ENCODE measurements at regions not wholly inside any gene's neighbourhood (a gene's known extent, or its start where the extent isn't known, plus 50 kb on each side); places are given as distances from the start of the nearest gene placed in this dataset.
"Not testable (repeated sequence)": the region's sequence is repeated elsewhere in the genome, so short reads cannot be mapped to it uniquely, and the experiment has no call there.

- no peak for DNase-seq
Observed at GRCh38 chr3:126292318-126293070, 64.7 kb downstream of the KLF15 start.

- DNase-seq: no peak
Observed at GRCh38 chr3:126291537-126291936, 65.7 kb downstream of the KLF15 start.

DNA sequence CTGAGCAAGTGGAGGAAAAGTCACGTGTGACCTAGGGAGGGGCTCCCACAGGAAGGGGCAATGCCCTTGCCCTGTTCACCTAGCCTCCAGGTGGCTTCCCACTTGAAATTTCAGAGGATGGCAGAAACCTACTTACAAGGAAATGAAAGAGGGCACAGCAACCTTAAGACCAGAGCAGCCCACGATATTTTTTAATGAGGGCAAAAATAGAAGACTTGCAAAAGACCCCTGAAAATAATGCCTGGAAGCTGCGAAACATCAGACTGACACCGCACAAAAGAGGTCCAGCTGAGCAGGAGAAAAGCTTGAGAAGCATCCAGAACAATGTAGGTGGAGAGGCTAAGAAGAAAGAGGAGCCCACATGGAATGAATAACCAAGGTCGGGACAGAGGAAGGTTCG is 66.1 kb downstream of the KLF15 start:
- DNase-seq: no peak

GRCh38 chr3:126290325-126290724 is 66.9 kb downstream of the KLF15 start:
- DNase-seq: no peak

DNA sequence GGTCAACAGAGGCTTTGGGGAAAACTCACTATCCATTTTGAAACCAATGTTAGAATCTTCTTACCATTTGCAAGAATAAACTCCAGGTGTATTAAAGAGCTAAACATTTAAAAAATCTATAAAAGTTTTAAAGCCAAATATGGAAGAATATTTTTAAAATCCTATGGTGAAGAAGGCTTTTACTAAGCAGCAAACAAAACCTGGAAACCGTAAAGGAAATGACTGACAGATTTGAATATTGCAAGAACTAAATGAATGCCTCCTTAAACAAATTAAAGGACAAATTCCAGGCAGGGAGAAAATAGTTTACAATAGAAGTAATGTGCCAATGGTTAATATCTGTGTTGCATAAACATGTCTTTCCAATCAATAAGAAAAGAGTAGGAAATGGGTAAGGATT is 68.1 kb downstream of the KLF15 start:
- DNase-seq: no peak

DNA sequence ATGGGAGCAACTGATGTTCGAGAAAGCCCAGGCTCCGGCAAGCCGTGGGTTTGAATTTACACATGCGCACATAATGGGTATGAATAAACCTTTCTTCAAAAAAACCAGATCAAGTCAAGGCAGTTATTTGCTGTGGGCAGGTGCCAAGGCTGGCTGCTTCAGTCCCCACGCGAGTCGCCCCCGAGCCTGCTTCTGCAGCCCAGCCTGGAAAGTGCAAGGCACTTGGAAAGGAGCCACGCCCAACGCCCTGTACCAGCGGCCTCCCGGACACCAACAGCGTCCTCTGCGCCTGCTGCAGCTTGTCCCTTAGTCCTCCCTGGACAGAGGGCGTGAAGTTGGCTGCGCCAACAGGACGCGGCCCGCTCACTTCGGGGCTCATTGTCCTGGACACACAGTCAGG is 68.9 kb downstream of the KLF15 start:
- DNase-seq: no peak

DNA sequence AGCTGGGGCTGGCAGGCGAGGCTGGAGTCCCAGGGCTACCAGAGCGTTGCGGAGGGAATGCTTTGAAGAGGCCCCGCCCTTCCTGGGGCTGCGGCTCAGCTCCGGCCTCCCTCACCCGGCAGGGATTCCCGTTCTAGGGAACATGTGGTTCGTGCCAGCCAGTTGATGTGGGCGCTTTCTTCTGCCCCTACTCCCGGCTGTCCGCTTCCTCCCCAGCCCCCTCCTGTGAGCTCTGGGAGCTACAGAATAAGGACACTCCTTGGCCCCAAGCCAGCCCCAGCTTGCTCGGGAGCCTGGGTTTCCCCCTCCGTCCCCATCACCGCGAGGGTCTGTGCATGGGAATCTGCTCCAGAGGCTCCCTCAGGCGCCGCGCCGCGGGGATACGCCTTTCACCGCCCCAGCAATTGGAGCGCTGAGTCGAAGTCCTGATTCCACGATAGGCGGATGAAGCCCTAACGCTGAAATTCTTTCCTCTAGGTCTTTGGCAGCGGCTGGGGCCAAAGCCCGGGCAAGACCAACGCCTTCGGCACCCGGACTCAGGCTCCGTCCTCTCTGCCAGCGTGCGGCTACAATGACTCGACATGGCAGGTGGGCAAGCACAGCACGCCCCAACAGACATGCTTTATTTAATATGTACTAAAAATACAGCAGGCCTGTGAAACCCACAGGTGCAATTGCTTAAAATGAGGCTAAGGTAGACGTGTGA is 69.5 kb downstream of the KLF15 start:
- DNase-seq: peak; percentile 65

DNA sequence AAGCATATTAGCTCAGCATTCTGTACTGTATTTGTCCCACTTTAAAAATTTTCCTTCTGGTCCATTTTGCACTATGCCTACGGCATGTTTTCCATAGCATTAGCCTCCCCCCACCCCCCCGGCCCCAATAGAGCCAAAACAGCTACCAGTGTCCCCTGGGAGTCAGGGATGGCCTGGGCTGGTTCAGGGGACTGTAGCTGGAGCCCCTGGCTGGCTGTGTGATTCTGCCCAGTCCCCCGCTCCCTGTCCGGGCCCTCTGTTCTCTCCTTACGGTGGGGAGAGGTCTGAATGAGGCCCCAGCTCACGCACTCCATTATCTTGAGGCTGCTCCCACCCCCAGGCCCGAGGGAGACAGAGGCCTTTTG is 70.1 kb downstream of the KLF15 start:
- DNase-seq: no peak

GRCh38 chr3:126285369-126285768 is 71.8 kb downstream of the KLF15 start:
- no peak for DNase-seq

DNA sequence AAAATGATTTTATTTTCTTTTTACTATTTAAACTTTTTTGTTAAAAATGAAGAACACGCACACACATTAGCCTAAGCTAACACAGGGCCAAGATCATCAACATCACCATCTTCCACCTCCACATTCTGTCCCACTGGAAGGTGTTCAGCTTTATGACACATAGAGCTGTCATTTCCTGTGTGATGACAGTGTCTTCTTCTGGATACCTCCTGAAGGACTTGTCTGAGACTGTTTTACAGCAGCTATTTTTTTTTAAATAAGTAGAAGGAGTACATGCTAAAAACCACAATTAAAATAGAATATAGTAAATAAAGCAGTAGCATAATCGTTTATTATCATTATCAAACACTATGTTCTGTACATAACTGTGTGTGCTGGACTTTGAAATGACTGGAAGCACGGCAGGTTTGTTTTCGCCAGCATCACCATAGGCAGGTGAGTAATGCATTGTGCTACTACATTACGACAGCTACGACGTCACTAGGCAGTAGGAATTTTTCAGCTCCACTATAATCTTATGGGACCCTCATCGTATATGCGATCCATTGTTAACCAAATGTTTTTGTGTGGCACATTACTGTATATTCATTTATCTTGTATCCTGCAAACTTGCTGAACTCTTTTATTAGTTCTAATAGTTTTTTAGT is 72.8 kb downstream of the KLF15 start:
- peak; percentile 68 for DNase-seq

DNA sequence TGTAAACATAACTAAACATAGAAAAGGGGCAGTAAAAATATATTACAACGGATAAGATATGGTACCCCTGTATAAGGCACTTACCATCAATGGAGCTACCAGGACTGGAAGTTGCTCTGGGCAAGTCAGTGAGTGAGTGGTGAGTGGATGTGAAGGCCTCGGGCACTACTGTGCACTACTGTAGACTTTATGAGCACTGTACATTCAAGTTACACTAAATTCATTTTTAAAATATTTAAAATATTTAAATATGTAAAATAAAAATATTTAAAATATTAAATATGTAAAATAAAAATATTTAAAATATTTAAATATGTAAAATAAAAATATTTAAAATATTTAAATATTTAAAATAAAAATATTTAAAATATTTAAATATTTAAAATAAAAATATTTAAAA is 73.6 kb downstream of the KLF15 start:
- DNase-seq: not testable (repeated sequence)

- no peak for DNase-seq
Observed at GRCh38 chr3:126279853-126280252, 77.4 kb downstream of the KLF15 start.

GRCh38 chr3:126277629-126278378 is 79.4 kb downstream of the KLF15 start:
- no peak for DNase-seq

GRCh38 chr3:126275620-126275904 is 81.6 kb downstream of the KLF15 start:
- no peak for DNase-seq

DNA sequence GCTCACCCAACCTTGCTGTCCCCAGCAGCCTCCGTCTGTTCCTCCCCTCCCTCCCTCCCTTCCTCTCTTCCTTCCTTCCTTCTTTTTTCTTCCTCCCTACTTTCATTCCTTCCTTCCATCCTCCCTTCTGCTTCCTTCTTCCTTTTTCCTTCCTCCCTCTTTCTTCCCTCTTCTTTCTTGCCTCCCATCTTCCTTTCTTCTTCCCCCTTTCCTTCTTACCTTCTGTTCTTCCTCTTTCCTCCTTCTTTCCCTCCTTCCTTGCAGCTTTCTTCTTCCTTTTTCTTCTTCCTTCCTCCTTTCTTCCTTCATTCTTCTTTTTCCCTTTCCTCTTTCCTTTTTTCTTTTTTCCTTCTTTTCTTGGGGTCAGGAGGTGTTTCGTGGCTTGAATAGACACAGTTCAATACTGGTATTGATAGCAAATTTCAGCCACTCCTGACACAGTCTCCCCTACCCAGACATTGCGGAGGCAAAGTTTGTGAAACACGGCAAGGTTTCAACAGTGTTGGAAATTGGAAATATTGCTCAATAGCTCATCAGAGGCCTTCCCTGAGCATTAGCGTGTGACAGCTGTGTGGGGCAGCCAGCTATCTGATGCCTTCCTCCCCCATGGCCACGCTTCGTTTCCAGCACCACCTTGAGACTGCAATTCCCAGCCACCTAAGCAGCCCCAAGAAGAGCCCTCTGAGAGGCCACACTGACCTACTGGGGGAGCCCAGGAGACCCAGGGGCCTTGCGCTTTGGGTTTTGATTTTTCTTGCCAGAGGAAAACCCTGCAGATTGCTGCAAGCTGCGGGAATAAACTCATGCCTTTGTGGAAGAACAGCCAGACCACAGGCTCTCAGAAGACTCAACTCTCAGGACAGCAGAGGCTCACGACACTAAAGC is 82.2 kb downstream of the KLF15 start:
- no peak for DNase-seq

- no peak for DNase-seq
Observed at GRCh38 chr3:126270145-126270811, 86.9 kb downstream of the KLF15 start.

GRCh38 chr3:126269354-126269753 is 87.9 kb downstream of the KLF15 start:
- no peak for DNase-seq

DNA sequence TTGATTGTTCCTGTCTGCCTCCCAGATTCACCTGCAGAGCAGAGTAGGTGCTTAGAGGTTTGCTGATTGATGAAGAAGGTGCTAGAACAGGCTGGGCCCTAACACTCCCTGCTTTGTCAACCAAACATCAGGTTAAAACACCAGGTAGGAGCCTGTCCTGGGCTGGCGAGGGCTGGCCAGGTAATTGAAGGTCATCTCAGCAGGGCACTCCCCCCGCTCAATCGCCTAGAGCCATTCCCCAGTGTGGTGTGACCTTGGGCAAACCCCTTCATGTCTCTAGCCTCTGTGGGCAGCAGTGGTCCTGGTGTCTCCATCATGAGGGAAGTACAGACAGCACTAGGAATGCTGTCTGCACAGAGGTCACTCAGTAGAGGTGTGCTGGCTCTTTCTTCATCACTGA is 88.3 kb downstream of the KLF15 start:
- DNase-seq: no peak

DNA sequence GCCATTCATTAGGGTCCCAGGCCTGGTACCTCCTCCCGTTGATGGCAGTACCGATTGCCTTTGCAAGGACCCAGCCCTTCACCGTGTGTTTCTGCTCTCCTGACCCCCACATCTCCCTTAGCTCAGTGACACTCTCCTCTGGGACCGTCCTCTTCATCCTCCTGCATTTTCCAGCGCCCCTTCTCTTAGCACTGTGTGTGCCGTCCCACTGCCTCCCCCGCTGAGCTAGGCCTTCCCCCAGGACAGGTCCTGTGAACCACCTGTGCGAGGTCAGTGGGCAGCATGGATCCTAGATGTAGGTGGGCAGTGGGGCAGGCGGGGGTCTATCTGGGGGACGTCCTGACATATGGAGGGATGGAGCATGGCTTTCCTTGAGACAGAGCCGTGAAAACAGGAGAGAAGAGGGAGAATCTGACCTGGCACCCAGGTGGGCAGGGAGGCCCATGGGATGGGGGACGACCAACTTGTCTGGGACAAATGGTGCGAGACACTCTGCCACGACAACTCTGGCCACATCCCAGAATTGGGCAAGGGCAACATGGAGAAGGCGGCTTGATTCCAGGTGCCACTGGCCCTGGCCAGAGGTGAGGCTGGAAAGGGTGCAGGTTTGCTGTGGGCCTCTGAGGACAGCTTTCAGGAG is 87.7 kb upstream of the ALDH1L1 start:
- DNase-seq: no peak

- DNase-seq: peak; percentile 98
Observed at GRCh38 chr3:126267169-126267975, 87.0 kb upstream of the ALDH1L1 start.

GRCh38 chr3:126266850-126267168 is 86.4 kb upstream of the ALDH1L1 start:
- DNase-seq: no peak

Data from EL (cell line).